GM12878 (cell line): ENCODE measurements at regions not wholly inside any gene's neighbourhood (a gene's known extent, or its start where the extent isn't known, plus 50 kb on each side); places are given as distances from the start of the nearest gene placed in this dataset.
"Not testable (repeated sequence)": the region's sequence is repeated elsewhere in the genome, so short reads cannot be mapped to it uniquely, and the experiment has no call there.

Source experiments
- ATAC-seq: fragments of 200-7000 bp; cut with Tn5 transposase; 3 replicates; pipeline ENCODE4 v1.9.1; 2020; ENCODE audit warnings: mild to moderate bottlenecking, moderate library complexity
- BruUV-seq: library from RNA; stranded (reverse); fragments of 400-500 nt; replicated peaks from 2 replicates; lab custom pipeline; 2021; lab: Mats Ljungman, UMichigan
- CTCF ChIA-PET: fragments of 300-600 bp; sonication (Branson Sonifier 250); formaldehyde crosslinking; extraction: SDS; loops from one replicate; lab custom pipeline; 2021; ENCODE audit warnings: inconsistent platforms; lab: Yijun Ruan, JAX
- POLR2A ChIA-PET: fragments of 350-600 bp; formaldehyde crosslinking; extraction: SDS; loops from one replicate; lab custom pipeline; 2021; ENCODE audit warnings: inconsistent platforms; lab: Charles Lee
- RAD21 ChIA-PET: fragments of 300-600 bp; sonication (Branson Sonifier 250); formaldehyde crosslinking; loops from one replicate; lab custom pipeline; 2023; ENCODE audit warnings: antibody characterized with exemption; ENCODE audit not compliant: unreplicated experiment; lab: Charles Lee
- SMC1A ChIA-PET: fragments of 300-600 bp; sonication (Branson Sonifier 250); formaldehyde crosslinking; loops from one replicate; lab custom pipeline; 2023; ENCODE audit not compliant: unreplicated experiment, uncharacterized antibody; lab: Charles Lee
- DNase-seq: peaks from one replicate; pipeline ENCODE4 v3.0.0-alpha.2; 2011; ENCODE audit warnings: low read depth, low spot score
- FAIRE-seq: peaks from 3 replicates; lab custom pipeline; 2011; peaks lifted over from hg19 to GRCh38; lab: Jason Lieb, UNC
- H2AFZ ChIP-seq: 2 replicates; pipeline ENCODE4 v1.6.0; 2011; ENCODE audit warnings: low read depth, low read length, control low read depth; ENCODE audit not compliant: control insufficient read depth
- H3K27ac ChIP-seq: 2 replicates; pipeline ENCODE4 v1.5.1; 2011; ENCODE audit warnings: control low read depth; ENCODE audit not compliant: control insufficient read depth, insufficient read depth
- H3K27me3 ChIP-seq, 2 experiments: replicated peaks in 1 of 2; 2 replicates each; pipeline versions ENCODE4 v1.6.0 to v1.6.1; 2011; ENCODE audit warnings: low read length in 1 of 2; ENCODE audit not compliant: control insufficient read depth in 2 of 2, insufficient read depth in 2 of 2
- H3K36me3 ChIP-seq, 2 experiments: 2 replicates each; pipeline ENCODE4 v1.5.1; 2011; ENCODE audit warnings: low read length in 1 of 2; ENCODE audit not compliant: control insufficient read depth in 2 of 2, insufficient read depth in 2 of 2
- H3K4me1 ChIP-seq: 2 replicates; pipeline ENCODE4 v1.6.1; 2011; ENCODE audit warnings: mild to moderate bottlenecking, low read length, moderate library complexity, mixed read lengths; ENCODE audit not compliant: control insufficient read depth, insufficient read depth
- H3K4me2 ChIP-seq: 2 replicates; pipeline ENCODE4 v1.6.0; 2011; ENCODE audit warnings: control low read depth; ENCODE audit not compliant: control insufficient read depth, insufficient read depth
- H3K4me3 ChIP-seq: fragments of 200-600 bp; sonication (generic); 2 replicates; pipeline ENCODE4 v1.5.1; 2016
- H3K79me2 ChIP-seq: 2 replicates; pipeline ENCODE4 v1.6.0; 2011; ENCODE audit warnings: low read length; ENCODE audit not compliant: control insufficient read depth, insufficient read depth
- H3K9ac ChIP-seq: 2 replicates; pipeline ENCODE4 v1.8.0; 2011; ENCODE audit warnings: low read length, control low read depth, mixed read lengths; ENCODE audit not compliant: control insufficient read depth, insufficient read depth
- H3K9me3 ChIP-seq: replicated peaks from 3 replicates; pipeline ENCODE4 v1.5.1; 2011; ENCODE audit warnings: mild to moderate bottlenecking, low read length; ENCODE audit not compliant: control insufficient read depth, insufficient read depth
- H4K20me1 ChIP-seq: 2 replicates; pipeline ENCODE4 v1.6.0; 2011; ENCODE audit not compliant: control insufficient read depth, insufficient read depth
- CBX3 ChIP-seq: fragments of 200-600 bp; sonication (generic); IDR thresholded peaks from 2 replicates; pipeline ENCODE4 v1.6.1; 2016; ENCODE audit warnings: low read depth, borderline replicate concordance
- POLR2AphosphoS2 ChIP-seq: IDR thresholded peaks from 2 replicates; pipeline ENCODE4 v1.6.1; 2011; ENCODE audit warnings: low read depth, mild to moderate bottlenecking, low read length, improper control_type of control experiment, moderate library complexity
- SP1 ChIP-seq: IDR thresholded peaks from one replicate; pipeline ENCODE4 v1.6.1; 2011; ENCODE audit warnings: low read depth, low read length
- YBX1 ChIP-seq: fragments of 450-650 bp; IDR thresholded peaks from 2 replicates; pipeline ENCODE4 v1.6.1; 2016; ENCODE audit warnings: antibody characterized with exemption
- WGBS: methylation state at CpG from one replicate; pipeline ENCODE4 v1.1.6; 2016; ENCODE audit warnings: low lambda C conversion rate; ENCODE audit not compliant: insufficient replicate concordance, insufficient coverage; ENCODE audit errors: missing lambda C conversion rate; 5-methylcytosine and 5-hydroxymethylcytosine counted together
- in situ Hi-C: fragments of 300-500 bp; cut with MboI; formaldehyde crosslinking; loops from 9 replicates; pipeline ENCODE4 v1.14.3; 2018; ENCODE audit warnings: mixed read lengths
- intact Hi-C: fragments of 100-400 bp; cut with micrococcal nuclease; formaldehyde crosslinking; loops from one replicate; pipeline ENCODE4 v1.14.2; 2022; ENCODE audit not compliant: unreplicated experiment

GRCh38 chr10:77740396-77740795 lies 102.8 kb upstream of the KCNMA1 start:
- SMC1A ChIA-PET, H3K27ac ChIP-seq, H2AFZ ChIP-seq, ATAC-seq, H3K4me2 ChIP-seq, in situ Hi-C loops, H3K36me3 ChIP-seq, H3K4me1 ChIP-seq, H3K4me3 ChIP-seq, H3K9ac ChIP-seq, H3K9me3 ChIP-seq, FAIRE-seq, RAD21 ChIA-PET, H3K79me2 ChIP-seq, DNase-seq, intact Hi-C loops, H3K27me3 ChIP-seq, H4K20me1 ChIP-seq, BruUV-seq: not testable (repeated sequence)
- CTCF ChIA-PET = interaction anchor here (1.6 to 2.9 kb wide), 2 partner anchors 20 to 23 kb away, joined by 3 to 7 read pairs; no protein-coding TSS in a partner anchor
- POLR2A ChIA-PET = interaction anchor here (0.6 kb wide), 1 partner anchor 531 kb away, joined by 5 read pairs; no protein-coding TSS in a partner anchor
- WGBS = 67% methylated on average over 3 of the region's 3 CpGs

GRCh38 chr10:77738496-77739158 lies 101.0 kb upstream of the KCNMA1 start:
- DNase-seq (no peak), ATAC-seq (no peak), FAIRE-seq (no peak)
- Histone ChIP-seq H4K20me1 (no peaks in the 10 kb centered on the region), H3K4me1 (no peaks in the 10 kb centered on the region), H3K9me3 (no peaks in the 10 kb centered on the region; the same call in 2 of the 3 replicates), H3K27ac (no peak overlapping the region), H3K27me3 (peaks cover 0 to 1% of the 10 kb centered on the region in 2 experiments; a peak in 1 of 4 replicates), H3K79me2 (no peaks in the 10 kb centered on the region), H3K36me3 (no peaks in the 10 kb centered on the region), H3K9ac (no peak overlapping the region), H2AFZ (no peak overlapping the region), H3K4me3 (no peak overlapping the region), H3K4me2 (no peak overlapping the region)
- in situ Hi-C loops (no loop called here), intact Hi-C loops (no loop called here)
- SMC1A ChIA-PET = interaction anchor here (0.9 to 1.2 kb wide), 3 partner anchors 22 to 580 kb away, joined by 3 to 4 read pairs (median 3); no protein-coding TSS in a partner anchor
- TF ChIP-seq YBX1 (no peak), POLR2AphosphoS2 (no peak), CBX3 (no peak), SP1 (no peak)
- RAD21 ChIA-PET = no interaction called here
- POLR2A ChIA-PET = no interaction called here
- CTCF ChIA-PET = interaction anchor here (0.8 to 2.9 kb wide), 2 partner anchors 18 to 21 kb away, joined by 4 to 7 read pairs; no protein-coding TSS in a partner anchor
- WGBS = 0% methylated on average over 2 of the region's 2 CpGs
- no TSS peak for BruUV-seq
